GM19043 (cell line): ENCODE measurements at regions not wholly inside any gene's neighbourhood (a gene's known extent, or its start where the extent isn't known, plus 50 kb on each side); places are given as distances from the start of the nearest gene placed in this dataset.
"Not testable (repeated sequence)": the region's sequence is repeated elsewhere in the genome, so short reads cannot be mapped to it uniquely, and the experiment has no call there.

Experiments
- ATAC-seq: cut with Tn5 transposase; IDR thresholded peaks from one replicate; pipeline ENCODE4 v1.9.1; 2021; ENCODE audit warnings: low read depth; ENCODE audit not compliant: unreplicated experiment

DNA sequence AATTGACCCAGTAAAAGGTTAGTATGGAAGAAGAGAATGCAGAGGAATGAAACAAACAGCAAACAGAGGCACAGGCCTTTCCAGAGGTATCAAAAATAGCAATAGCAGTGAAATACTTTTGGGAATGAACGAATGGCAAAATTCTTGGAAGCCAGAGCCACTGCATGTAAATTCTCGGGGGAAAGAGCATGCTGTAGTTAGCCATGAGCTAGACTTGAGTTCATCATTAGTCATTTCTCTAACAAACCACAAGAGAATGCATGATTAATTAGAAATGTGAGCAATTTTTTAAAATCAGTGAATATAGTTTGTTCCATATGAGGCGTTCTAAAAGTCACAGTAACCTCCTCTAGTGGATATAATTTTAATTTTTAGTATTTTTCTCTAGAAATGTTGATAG lies 170.3 kb upstream of the PRR16 start:
- ATAC-seq, result no peak

DNA sequence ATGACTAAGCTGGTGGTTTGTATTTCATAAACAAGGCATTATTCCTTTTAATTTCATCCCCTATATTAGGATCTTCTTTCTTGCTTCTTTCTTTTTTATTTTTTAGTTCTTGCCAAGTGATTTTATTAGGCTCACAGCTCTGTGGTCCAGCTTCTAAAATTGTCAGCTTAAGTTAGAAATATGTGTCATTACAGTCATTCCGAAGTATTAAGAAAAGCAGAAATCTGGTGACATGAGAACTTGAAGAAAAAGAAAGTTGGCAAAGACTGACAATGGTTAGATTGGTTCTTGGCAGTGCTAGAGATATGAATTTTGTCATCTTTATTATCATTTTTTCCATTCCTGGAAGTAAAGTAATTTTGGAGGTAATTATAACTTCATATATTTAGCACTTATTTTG lies 166.5 kb upstream of the PRR16 start:
- no peak for ATAC-seq

DNA sequence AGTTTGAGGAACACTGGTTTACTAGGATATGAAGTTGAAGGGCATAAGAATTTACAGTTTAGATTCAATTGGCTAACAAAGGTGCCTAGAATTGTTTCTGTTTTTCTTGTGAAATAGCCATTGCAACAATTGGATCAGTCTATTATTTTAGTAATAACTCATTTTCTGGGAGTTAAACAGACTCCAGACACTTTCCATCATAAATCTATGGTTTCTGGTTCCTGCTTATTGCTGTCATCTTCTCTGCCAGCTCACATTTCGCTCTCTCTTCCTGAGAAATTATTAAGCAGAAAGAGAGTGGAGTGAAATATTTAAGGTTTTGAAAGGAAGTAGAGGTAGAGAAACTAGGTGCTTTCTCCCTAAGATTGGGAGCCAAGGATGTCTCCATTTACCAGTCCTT lies 165.1 kb upstream of the PRR16 start:
- no peak for ATAC-seq

DNA sequence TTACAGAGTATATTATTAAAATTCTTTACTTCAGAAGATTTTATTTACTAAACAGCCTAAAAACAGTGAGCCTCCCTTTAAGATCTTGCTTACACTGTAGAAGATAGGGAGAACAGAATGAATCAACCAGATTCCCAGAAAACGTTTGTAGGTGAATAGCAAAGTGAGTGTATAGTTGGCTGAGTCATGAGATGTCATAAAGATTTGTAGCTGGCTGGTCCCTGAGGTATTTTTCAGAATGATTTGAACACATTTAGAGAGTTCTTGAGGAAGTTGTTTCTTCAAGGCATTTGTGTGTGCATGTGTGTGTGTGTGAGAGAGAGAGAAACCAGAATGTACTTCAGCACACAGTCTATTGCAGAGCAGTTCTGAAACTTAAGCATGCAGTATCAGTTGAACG lies 159.4 kb upstream of the PRR16 start:
- no peak for ATAC-seq

DNA sequence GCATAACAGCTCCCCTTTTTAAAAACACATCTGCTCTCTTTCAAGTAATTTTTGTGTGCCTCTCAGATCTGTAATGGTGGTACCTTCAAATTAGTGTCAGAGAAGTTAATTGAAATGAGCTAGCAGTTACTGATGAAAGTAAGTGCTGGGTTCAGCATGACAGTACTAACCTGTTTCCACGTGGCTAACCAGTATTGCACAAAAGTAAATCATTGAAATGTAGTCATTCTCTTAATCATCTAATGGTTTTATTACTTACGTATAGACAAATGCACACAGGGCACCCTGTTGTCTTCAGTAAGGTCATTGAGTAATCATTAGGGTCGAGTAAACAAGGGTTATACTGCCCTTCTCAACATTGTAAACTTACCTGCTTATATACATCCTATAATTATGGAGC lies 157.8 kb upstream of the PRR16 start:
- ATAC-seq, result no peak

DNA sequence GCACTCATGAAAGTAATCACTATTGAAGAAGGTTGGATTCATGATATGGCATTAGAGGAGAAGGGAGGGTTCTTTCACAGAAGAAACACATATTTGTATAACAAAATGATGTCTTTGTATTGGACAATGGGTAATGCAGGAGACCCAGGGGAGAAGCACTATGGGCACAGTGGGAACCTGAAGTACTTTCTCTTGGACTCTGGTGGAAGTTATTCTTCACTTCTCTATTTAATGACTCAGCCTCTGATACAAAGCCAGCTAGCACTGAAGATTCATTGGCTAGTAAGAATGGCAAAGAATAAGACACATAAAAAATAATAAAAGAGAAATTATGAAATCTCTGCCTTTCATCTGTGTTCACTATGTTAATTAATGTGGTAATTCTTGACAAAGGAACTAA lies 149.9 kb upstream of the PRR16 start:
- ATAC-seq, result no peak

DNA sequence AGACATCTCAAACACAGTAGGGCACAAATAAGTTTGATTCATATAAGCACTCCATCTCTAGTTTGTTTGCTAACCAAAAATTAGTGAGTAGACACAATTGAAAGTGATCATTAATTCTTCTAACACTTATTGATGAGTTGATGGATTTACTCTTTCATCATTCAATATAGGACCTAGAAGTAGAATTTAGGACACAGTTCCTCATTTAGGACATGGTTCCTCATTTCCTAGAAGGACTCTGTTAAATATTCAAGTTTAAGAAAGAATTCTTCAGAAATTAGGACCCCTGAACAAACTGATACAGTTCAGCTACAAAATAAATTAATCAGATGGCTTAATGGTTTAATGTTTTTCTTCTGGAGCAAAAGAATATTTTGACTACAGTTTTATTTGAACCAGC lies 143.5 kb upstream of the PRR16 start:
- no peak for ATAC-seq

DNA sequence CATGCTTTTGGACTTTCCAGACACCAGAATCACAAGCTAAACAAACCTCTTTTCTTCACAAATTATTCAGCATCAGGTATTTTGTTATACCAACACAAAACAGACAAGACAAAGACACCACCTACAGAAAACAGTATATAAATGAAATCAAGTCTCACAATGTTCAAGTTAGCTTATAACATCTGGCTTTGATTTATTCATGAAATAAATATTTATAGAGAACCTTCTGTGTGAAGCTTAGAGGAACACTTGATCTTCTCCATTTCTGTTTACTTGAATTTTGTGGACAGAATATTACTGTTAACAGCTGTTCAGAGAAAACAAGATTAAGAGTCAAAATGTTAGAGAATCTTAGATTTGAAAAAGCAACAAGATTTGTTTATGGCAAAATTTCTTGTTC lies 137.4 kb upstream of the PRR16 start:
- no peak for ATAC-seq

DNA sequence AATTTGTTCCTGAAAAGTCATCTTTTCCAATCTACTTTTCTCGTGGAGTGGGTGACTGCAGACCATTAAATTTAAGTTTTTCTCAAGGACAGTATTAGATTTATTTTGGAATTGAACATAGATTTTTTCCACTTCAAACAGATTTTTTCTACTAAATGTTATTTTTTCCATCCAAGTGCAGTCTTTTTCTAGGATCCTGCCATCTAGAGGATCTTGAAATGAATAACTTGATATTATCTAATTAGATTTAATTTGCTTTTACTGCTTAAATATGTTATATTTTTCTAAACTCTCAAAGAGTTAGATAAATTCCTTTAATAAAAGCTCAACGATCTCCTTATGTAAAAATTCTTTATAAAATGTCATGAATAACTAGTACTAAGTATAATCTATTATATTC lies 136.9 kb upstream of the PRR16 start:
- no peak for ATAC-seq

DNA sequence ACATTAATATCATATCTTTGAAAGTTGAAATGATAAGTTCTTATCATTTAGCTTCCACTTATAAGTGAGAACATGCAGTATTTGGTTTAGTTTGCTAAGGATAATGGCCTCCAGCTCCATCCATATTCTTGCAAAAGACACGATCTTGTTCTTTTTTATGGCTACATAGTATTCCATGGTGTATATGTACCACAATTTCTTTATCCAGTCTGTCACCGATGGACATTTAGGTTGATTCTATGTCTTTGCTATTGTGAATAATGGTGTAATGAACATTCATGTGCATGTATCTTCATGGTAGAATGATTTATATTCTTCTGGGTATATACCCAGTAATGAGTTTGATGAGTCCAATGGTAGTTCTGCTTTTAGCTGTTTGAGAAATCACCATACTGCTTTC lies 135.0 kb upstream of the PRR16 start:
- no peak for ATAC-seq

DNA sequence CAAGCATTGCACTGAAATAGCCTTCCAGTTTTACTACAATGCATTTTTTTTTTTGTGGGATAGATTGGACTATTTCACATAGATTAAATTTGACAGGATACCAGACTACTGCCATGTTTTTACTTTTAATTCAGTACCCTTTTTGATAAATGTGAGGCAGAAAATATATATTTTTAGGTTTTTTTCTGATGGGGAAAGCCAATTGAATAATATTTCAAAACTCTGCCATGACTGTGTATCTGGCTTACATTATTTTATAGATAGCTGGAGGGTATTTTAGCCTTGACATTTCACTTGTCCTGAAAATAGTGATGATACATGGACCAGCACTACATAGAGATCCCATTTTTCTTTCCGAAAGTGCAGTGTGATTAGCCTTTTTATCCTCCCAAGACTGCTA lies 133.5 kb upstream of the PRR16 start:
- no peak for ATAC-seq

DNA sequence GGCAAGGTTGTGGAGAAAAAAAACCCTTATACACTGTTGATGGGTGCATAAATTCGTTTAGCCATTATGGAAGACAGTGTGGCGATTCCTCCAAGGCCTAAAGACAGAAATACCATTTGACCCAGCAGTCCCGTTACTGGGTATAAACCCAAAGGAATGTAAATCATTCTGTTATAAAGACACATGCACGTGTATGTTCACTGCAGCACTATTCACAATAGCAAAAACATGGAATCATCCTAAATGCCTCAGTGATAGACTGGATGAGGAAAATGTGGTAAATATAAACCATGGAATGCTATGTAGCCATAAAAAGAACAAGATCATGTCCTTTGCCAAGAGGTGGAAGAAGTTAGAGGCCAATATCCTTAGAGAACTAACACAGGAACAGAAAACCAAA lies 119.9 kb upstream of the PRR16 start:
- no peak for ATAC-seq

DNA sequence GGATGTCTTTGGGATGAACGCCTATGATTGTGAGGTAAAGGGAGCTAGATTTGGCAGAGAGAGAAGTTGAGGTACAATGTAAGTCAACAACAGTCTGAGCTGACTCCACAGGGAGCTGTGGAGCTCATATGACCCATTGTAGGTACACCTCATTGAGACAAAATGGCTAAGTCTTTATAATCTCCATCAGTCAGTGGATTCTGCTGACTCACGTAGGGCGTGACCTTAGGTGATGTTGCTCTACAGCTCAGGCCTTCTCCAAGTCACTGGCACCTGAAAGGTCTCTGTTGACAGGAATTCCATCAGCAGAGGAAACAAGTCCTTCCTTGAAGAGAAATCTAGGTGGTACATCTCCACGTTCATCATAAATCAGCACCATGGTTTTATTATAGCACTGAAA lies 118.2 kb upstream of the PRR16 start:
- no peak for ATAC-seq

DNA sequence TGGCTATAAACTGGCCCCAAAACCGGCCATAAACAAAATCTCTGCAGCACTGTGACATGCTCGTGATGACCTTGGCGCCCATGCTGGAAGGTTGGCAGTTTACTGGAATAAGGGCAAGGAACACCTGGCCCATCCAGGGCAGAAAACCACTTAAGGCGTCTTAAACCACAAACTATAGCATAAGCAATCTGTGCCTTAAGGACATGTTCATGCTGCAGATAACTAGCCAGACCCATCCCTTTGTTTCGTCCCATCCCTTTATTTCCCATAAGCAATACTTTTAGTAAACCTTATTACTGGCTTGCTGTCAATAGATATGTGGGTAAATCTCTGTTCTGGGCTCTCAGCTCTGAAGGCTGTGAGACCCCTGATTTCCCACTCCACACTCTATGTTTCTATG lies 113.0 kb upstream of the PRR16 start:
- not testable (repeated sequence) for ATAC-seq

DNA sequence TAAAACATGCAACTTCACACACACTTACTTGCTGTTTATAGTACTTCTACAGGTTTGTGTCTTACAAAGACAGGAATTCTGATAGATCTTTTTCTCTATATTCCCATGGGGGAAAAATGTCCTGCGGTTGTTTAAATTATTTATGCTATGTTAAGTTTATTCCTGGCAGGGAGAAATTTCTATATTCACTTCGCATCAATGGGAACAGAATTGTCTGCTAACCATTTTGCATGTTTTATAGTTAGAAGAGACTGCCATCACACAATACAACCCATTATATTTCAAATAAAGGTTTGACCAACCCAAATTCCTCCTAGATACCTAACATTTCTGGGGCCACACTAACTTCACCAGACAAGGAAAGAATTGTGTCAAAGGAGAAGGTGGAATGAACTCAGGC lies 110.0 kb upstream of the PRR16 start:
- no peak for ATAC-seq

DNA sequence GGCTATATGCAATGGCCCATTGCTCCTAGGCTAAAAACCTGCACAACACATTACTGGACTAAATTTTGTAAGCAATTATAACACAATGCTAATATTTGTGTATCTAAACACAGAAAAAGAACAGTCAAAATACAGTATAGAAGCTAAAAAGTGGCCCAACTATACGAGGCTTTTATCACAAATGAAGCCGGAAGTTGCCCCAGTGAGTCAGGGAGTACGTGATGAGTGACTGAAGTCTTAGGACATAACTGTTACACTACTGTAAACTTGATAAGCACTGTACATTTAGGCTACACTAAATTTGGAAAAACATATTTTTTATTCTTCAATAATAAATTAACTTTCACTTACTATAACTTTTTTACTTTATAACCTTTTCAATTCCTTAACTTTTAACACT lies 105.2 kb upstream of the PRR16 start:
- no peak for ATAC-seq

DNA sequence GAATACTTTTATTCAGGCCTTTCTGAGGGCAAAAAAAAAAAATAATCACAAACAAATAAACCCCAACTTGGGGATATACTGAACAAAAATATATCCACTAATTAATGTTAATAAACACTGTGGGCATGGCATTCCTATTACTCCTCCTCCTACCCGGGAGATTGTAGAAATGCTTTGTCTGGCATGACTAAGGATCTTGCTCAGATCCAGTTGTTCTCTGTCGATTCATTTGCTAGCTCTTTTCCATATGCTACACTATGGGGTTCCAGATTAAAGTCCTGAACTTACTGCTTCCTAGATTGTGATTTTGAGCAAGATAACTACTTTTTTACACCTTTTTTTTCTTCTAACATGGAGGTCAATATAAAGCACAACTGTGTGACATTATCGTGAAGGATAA lies 102.2 kb upstream of the PRR16 start:
- ATAC-seq, result no peak

DNA sequence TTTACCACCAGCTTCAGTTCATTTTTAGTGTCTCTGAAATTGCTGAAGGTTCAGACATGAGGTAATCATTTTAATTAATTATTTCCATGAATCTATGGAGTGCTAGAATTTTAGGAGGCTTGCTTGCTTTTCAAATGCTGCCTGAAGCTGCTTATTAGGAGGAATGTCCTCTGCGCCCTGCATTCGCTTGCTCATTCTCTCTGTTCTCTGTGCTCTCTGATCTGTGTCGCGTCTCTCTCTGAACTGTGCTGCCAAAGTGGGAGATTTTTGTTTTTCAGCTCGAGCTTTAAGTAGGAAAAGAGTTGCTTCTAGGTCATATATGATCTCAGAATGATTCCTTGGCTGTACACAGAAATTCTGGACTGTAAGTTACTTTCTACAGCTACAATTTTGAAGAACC lies 101.7 kb upstream of the PRR16 start:
- ATAC-seq, result no peak

DNA sequence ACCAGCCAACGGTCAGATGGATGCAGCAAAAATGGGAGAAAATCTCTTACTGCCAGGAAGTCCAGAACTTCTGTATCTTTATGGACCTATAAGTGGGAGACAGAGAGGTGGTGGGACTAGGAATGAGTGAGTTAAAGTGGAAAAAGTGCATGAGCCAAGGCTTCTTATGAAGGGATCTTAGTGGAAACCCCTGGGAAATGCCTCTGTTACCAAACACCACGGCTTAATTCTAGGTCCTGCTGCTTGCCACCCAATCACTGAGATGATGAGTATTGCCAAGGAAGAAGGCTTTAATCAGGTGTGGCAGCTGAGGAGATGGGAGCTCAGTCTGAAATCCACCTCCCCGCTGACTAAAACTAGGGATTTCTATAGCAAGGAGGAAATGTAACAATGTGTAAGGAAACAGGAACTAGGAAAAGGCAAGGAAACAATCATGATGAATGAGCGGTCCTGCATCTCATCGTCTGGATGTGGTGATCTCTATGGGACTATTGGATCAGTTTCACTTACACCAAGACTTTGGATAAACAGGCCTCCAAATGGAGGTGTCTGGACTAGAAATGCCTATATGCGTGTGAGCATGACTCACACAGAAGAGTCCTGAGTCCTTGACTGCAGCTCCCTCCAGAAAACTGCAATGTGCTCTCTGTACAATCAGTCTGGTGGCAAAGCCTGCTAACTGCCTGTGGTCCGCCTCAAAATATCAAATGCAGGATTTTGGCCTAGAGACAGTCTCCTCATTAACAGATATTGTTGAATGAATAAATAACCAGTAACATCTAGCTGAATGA lies 98.2 kb upstream of the PRR16 start:
- ATAC-seq, result no peak

DNA sequence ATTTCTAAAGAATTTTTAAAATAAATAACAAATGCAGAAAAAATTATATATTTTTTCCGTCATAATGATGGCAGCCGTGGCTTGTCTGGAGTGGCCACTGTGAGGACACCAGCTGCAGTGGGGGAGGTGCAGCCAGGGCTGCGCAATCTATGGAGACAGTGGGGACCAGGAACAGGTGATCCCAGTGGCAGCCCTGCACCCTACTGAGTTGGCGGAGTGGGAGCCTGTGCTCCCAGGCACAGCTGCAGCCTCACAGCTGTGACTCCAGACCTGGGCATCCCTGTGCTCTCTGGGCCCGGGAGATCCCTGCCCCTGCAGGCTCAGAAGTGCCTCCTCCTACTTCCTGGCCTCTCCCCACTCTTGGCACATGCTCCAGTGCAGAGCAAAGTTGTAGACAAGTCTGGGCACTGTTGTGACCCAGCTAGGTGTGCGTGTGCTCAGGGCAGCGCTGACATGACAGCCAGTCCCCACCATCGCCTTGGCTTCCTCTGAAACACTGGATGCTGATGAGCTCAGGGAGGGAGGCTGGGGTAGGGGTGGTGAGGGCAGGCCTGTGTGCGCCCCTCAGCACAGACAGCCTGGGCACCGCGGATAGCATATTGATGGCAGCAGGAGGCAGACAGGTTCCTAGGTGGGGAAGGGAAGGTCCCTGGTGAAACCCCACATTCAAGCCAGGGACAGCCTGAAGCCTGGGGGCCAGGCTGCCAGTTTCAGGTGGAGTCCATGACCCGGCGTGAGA lies 96.0 kb upstream of the PRR16 start:
- no peak for ATAC-seq

DNA sequence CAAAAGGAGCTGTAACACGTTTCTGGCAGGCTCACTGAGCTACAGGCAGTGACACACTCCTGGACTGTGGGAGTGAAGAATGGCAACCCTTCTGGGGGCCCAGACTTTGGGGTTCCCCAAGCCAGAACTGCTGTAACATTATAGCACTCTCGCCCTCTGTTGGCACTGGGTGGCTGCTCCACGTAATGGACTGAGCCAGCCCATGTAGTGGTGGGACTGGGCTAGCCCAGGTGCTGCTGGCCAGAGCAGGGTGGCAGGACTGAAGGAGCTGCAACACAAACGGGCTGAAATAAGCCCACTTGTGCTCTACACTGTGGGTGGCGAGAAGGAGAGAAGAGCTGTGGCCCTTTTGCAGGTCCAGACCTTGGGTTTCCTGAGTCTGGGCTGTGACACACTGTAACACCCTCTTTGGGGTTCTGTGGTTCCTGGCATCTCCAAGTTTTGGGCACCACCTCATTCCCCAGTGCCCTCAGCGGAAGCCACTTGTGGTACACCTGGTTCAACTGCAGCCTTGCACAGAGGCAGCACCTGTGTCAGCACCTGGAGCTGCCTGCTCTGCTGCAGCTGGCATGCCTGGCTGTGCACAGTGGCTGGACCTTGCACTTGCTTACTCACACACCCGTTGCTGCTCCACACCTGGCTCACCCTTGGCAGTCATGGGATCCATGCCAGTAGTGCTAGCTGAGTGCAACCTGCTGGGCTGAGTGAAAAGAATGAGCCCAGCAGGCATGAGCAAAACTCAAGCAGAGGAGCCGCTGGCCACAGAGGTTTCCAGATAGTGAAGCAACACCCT lies 95.0 kb upstream of the PRR16 start:
- no peak for ATAC-seq

DNA sequence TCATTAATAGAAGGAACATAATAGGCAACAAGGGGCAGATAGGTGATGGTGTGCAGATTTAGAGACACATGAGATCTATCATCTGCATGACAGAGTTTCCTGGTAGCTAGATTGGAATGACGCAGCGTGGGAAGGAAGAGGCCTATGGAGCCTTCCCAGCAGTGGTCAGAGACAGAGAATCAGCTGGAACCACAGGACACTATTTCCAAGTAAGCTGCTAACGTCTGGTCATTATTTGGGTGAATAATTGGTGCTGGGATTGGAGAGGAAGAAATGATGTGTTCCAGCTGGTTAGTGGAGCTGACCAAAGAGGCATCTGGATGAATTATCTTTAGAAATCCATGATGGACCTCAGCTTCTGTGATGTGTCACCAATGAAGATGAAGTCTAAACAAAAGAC lies 91.2 kb upstream of the PRR16 start:
- ATAC-seq, result no peak
